NCI-H524 (cell line): ENCODE measurements at regions not wholly inside any gene's neighbourhood (a gene's known extent, or its start where the extent isn't known, plus 50 kb on each side); places are given as distances from the start of the nearest gene placed in this dataset.

Source experiments
- DNase-seq, 2 experiments: peaks; one replicate each; lab custom pipeline; 2025; lab: John Stamatoyannopoulos, UW

DNA sequence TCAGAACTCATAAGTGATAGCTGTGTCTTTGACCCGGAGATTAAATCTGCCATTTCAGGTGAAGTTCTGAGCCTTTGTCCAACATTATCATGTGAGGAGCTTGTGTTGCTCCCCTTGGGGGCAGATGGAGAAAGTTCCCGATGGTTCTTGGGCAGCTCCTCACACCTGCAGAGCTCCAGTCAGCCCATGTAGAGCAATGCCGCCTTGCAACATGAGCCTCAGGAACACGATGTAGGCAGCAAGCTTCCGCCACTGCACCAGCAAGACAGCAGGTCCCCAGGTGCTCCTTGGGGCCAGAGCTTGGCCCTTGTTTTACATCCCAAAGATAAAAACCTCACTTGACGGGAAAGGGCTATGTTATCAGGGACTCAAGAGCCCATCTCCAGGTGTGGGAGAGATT, 292.7 kb downstream of the IRX1 start:
- DNase-seq, result no peak

DNA sequence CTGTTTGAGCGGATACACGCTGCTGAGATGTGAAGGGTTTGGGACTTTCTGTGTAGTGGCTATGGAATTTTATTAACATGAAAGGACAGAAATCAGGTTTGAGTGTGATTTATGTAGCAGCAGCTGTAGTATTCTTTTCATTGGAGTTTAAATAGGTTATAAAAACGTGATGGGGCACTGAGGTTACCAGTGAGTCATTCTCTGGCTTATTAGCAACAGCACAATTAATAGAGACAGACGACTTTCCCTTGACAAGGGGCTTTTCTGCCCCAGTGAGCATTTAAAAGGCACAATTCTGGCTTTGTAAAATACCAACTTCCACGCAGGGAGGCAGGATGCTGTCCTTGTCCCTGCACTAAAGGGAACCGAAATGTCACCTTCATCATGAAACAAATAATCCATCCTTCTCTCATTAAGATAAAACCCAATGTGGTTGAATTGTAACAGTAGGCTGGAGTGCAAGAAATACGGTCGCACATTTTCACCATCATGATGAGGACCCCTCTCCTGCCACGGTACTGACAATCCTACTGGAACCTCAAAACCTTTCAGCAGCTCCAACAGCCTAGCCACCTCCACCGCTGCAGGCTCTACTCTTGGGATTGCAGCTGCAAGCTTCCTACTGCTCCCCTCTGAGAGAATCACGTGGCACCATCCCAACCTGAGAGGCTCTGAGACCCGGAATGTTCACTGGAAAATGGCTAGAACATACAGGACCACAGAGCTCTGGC, 293.9 kb downstream of the IRX1 start:
- peak in 1 of 2 experiments; percentile 31 for DNase-seq

DNA sequence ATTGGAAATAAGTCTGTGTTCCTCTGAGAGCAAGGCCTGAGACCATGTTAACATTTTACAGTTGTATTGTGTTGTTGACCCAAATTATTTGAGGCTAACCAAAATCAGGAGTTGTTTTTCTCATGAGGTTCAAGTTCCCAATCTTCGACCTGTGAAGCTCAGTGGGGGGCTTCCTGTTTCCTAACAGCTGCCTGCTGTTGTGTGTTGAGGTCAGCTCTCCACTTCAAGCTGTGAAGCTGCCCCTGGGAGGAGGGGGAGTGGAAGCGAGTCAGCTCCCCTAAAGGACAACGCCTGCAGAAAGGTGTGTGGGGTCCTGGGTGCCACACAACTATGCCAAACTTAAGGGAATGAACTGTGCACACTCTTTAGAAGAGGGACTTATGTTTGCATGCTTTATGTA, 295.5 kb downstream of the IRX1 start:
- DNase-seq, result no peak

DNA sequence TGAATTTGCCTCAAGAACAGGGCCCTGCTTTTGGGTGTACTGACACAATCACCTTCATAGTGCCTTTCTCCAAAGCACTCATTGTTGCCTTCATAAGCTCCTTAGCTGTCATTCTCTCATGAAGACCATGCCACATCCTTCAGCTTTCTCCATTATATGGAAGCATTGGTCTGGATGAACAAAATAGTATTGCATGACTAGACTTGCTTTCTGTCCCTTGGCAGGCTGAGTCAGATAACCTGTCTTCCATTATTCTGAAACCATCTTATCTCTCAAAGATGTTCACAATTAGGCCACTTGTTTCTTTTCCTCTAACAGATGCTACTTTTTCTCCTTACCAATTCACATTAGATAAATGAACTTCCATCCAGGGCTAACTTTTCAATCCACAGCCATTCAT, 297.9 kb downstream of the IRX1 start:
- no peak for DNase-seq

DNA sequence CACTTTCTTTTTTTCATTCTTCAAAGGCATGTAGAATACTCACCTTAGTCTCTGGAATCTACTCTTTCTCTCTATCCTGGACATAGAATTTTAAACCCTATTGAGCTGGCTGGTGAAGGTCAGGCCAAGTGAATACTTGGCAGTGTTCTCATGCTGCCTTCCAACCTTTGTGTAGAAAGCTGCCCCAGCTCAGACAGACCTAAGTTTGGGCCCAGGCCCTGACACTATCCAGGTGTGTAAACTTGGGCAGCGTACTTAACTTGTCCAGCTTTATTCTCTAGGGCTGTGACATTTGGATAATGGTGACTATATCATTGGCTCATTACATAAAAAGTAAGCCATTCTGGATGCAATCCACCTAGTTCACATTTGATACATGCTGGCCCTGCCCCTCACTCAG, 298.3 kb downstream of the IRX1 start:
- no peak for DNase-seq

DNA sequence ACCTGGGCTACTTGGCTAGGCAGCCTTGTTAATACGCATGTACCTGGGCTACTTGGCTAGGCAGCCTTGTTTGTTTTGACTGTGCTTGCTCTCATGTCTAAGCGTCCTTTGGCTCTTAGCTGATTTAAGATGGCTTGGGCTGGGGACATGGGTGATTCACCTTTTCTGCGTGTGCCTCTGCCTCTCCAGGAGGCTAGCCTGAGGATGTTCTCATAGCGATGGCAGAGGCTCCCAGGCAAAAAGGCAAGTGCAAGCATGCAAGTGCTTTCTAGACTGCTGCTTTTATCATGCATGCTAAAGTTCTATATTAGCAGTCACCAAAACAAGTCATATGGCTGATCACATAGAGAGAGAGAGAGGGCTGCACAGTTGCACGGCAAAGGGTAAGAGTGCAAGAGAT, 300.5 kb downstream of the IRX1 start:
- no peak for DNase-seq

DNA sequence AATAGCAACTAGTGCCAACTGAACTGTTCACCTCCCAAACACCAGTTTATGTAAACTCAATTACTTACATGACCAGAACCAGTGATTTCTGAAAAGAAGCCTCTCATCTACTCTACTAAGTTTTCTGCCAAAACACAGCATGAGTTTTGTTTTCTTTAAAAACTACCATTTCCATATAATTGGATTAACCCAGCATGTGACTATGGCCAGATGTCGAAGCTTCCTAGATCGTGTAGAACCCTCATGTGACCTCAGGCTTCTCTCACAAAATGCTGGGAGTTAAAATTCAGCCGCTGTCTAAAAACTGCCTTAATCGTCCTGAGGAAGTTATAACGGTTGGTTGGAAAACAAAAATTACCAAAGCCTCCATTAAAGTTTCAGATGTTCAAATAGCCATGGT, 303.5 kb downstream of the IRX1 start:
- peak; percentile 93 to 97 for DNase-seq

DNA sequence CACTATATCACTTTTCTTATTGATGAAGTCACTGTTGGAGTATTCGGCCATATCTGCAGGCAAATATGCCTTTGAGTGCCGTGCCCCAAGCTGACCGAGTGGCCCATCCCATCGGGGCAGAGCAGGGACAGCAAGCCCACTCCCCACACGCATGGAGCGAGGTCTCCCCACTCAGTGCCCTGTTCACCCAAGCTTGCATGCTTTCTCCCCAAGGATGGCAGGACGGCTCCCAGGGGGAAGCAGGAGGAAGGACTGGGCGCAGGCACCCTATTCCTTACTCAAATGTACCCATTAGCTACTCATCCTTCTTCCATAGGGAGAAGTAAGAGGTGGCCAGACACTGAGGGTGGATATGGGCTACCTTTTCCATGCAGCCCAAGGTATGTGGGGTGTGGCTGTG, 309.0 kb downstream of the IRX1 start:
- DNase-seq, result no peak

DNA sequence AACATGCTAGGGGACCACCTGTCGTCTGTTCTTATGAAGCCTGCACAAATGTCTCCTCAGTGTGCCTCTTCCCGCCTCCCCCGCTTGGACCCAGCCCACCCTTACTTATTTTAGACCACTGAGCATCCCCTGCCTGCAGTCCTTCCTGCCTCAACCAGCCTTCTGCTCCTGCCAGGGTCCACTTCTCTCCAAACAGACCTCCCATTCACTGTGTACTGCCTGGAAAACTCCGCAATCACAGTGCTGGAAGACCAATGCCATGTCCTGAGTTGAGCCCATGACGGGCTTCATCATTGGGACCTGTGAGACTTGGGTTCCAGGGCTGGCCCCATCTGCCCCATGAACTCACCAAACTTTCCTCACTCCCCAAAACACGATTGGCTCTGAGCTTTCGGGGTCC, 309.4 kb downstream of the IRX1 start:
- no peak for DNase-seq

DNA sequence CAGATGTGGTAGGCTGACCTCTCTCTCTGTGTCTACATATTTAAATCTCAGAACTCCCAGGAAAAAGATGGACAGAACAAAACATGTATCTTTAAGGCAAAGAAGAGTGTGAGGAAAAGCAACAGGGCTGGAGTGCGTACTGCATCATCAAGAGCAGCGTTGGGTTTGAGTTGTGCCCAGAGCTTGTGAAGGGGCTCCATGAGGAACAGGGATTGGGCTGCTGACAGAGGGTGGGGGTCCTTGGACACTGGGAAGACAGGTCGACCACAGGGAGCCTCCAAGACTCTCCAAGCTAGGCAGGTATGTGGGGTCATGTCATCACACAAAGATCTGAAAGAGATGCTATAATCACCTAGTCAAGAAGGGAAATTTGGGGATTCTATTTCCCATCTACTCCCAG, 309.9 kb downstream of the IRX1 start:
- no peak for DNase-seq

DNA sequence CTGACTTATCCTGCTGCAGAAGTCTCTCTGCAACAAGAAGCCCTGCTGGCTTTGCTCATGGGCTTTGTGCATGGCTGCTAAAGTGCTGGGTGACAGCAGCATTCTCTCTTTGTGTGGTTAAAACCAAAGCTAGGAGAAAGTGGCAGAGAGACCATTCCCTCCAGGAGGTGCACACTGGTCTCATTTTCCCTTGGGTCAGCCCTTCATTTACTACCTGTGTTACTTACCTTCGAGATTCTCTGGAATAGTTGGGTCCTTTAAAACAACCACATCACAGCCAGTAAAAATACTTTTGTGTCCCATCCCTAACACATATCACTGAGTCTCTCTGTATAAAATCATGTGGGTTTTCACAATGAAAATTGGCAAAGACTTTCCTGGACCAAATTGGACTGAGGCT, 315.5 kb downstream of the IRX1 start:
- no peak for DNase-seq

DNA sequence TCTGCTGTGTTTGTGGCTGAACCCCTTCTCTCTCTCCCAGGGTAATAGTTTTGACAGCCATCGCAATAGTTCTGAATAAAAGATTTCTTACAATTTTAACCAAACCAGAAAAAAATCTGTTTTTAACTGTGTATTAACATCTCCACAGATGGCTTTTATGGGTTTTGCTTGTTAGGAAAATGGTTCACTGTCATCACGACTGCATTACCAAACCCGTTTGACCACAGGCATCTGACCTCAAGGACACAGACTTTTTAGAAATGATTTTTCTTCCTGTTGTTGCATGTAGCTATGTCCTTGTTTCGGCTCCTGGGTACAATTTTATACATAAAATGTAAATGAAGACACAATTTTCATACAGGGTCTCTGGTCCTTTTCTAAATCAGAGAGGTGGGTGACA, 316.1 kb downstream of the IRX1 start:
- DNase-seq, result no peak

DNA sequence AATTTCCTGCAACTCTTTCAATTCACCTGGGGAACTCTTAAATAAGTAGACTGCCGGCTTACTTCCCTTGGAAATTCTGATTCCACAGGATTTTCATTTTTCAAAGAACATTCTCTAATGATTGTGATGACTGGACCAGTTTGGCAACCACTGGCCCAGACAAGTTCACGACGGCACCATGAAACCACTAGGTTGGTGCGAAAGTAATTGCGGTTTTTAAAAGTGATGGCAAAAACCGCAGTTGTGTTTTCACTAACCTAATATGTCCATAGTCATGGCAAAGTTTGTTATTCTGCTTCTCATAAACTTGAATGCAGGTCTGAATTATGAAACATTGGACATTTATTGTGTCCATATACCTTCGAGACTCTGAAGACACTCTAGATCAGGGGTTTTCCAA, 317.2 kb downstream of the IRX1 start:
- DNase-seq, result no peak

DNA sequence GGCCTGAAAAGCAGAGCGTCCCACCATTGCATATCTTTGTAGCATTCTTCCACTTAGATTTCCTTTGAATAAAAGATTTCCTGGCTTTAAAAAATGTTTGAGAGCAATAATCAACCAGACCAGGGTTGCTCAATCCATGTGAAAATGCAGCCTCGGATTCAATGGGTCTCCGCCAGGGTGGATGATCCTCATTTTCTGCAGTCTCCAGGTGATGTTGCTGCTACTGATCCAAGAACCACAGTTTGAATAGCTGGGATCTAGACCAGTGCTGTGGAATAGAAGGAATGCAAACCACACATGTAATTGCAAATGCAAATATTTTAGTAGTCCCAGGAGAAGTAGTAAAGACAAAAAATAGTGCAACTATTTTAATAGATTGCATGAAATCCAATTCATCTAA, 317.6 kb downstream of the IRX1 start:
- DNase-seq, result no peak

DNA sequence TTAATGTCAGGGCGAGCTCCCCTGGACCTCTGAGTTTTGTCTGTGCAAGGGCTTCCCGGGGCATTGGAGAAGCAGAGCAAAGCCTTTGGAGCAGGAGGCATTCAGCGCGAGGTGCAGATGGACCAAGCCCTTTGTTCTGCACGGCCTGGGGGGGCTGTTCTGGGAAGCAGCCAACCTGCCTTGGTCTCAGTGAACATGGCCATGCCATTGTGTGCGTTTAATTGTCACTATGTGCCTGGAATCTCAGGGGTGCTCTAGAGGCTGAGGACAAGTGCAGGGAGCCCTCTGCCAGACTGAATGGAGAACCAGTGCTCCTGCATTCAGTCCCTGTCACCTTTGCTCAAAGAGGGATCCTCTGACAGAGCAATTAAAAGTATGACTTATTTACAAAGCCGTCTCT, 329.4 kb downstream of the IRX1 start:
- DNase-seq, result no peak

DNA sequence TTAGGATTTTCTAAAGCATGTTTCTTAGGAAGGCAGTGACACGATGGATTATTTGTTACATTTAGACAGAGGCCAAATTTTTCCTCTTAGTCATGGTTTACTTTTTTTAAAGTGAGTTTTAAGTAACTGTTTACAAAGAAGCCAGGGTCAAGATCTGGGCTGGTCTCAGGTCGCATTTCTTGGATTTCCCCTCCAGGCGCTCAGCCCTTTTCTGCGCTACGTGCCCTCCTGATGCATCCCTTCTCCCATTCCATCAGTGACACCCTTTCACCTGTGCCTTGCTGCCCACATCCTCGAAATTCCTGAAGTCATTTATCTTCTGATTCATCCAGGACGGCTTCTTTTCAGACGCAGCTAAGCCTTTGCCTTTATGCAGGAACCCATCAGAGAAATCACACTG, 330.3 kb downstream of the IRX1 start:
- no peak for DNase-seq

DNA sequence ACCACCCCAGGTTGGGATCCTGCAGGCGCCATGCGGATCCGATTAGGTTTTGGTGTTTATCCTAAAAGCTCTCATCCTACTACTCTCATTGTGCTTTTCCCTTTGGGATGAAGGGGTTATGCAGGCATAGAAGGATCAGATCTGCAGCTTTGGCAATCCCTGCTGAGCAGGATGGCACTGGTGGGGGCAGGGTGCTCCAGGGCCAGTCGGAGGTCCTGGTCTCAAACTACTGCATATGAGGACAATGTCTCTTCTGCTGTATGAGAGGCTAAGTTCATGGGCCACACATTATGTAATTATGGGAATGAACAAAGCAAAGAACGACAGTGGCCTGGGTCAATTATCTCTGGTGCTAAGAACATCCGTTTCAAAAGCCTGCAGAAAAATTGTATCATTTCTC, 334.2 kb downstream of the IRX1 start:
- no peak for DNase-seq

DNA sequence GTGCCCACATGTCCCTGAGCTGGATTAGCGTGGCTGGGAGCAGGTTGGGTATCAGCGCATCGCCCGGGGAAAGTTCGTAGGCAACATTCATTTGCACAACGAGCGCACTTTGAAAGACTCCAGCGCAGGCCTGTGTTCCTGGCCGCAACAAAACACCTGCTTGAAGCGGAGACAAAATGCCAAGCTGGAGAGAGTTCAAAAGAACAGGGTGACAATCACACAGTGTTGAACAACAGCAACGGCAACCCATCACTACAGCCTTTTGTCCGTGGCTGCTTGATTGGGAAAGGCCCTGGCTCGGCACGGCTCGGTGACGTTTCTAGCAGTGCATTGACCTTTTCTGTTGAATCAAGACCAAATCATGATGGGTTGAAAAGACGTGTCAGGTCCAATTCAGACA, 336.3 kb downstream of the IRX1 start:
- no peak for DNase-seq

DNA sequence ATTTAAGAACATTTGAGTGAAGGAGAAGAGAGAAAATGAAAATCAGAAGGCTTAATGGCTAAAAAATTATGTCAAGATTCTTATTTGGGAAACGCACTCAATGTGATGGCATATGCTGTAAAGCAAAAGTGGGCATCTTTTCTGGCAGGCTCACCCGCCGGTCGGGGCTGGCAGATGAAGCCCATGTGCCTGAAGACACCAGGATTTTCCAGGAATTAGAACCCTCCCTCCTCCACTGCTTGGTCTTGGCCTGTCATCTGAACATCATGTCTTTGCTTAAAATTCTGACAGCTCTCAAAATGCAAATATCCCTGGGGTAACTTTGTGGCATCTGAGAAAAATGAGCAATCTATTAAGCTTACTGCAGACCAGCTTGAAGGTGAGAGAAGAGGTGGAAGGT, 337.9 kb downstream of the IRX1 start:
- no peak for DNase-seq

DNA sequence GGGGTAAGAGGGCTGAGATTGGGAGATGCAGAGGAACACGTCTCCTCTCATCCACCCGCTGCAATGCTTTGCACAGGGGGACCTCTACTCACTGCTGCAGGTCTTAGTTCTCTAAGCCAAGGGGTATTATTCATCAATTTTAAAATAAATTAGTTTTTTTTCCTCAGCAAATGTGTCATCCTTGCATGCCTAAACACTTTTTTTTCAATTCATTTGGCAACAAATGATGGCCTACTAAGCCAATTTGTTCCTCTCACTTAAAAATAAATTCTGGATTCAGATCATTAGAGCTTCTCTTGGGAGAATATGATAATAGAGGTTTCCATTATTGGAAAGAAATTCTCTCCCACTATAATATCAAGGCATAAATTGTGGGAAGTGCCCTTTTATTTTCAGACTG, 338.3 kb downstream of the IRX1 start:
- no peak for DNase-seq

DNA sequence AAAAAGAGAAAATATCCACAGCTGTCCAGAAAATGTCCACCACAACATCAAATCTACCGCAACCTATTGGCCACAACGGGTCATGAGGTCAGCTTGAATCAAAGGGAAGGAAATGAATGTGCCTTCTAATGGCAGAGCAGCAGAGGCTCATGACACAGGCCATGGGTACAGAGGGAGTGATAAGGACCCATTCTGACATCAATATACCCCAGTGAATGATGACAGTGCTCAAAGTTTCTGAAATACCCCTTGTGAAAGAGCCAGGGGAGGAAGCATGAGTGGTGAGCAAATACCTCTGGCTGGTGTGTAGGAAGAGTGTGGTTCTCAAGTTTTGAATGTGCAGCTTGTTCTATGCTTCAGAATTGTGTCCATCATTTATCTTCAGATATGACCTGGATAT, 348.2 kb downstream of the IRX1 start:
- DNase-seq, result no peak

DNA sequence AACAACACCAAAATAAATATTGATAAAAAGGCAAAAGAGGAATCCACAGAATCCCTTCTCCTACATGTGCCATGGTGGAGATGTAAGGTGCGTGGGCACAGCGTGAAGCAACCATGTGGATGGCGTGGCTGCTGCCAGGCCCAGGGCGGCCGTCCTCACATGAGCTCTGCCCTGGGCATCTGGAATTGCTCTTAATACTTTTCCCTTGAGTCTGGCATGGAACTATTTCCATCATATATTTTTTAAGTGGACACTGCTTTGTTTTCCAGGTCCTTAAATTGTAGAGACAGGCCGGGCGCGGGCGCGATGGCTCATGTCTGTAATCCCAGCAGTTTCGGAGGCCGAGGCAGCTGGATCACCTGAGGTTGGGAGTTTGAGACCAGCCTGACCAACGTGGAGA, 349.3 kb downstream of the IRX1 start:
- no peak for DNase-seq

DNA sequence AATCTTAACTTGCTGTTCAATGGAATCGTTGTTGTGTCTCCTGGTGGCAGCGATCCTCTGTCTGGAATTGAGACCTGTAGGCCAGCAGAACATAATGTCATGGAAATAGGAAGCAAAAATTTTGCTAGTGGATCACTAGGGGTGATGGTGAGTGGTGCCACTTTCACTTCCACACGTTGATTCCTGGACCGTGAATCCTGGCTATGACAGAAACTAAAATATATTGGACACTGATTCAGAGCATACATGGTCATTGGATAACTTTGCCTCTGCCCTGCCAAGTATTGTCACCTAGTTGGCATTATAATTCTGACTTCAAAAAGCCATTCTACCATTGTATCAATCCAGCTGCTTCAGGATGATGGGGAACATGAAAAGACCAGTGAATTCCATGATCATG, 353.2 kb downstream of the IRX1 start:
- no peak for DNase-seq

DNA sequence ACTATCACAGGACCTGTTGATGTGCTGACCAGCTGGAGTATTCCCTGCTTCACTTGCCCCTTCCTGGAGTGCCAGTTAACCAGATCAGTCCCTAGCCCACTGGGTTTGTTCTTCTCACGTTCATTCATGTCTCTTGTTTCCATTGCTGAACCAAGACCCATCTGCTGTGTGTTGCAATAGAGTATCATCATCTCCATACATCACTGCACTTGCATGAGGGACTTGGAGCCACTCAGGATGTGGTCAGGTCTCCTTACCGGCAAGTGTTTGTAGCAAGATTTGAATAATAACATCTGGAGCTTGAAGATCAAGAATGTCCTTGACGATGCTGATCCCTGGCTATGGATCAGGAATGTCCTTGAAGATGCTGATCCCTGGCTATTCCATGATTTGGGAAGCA, 358.6 kb downstream of the IRX1 start:
- DNase-seq, result peak; percentile 13 to 74

DNA sequence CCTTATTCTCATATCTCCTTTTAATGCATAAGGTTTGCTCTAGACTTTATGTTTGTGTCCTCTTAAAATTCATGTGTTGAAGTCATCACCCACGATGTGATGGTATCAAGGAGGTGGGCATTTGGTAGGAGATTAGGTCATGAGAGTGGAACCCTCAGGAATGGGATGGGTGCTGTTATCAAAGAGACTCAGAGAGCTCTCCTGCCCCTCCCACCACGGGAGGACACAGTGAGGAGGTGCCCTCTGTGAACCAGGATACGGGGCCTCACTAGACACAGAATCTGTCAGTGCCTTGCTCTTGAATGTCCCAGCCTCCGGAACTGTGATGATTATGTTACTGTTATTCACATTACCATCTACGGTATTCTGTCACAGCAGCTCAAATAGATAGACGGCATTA, 359.0 kb downstream of the IRX1 start:
- DNase-seq, result no peak
